Spleen (tissue), 11 donors: ENCODE measurements at regions not wholly inside any gene's neighbourhood (a gene's known extent, or its start where the extent isn't known, plus 50 kb on each side); places are given as distances from the start of the nearest gene placed in this dataset.

Source experiments
- DNase-seq: peaks from one replicate; pipeline ENCODE4 v3.0.0-alpha.2; 2020
- H3K27ac ChIP-seq, 8 donors: fragments of 200-600 bp; sonication (generic) in 7 of 8; 1 replicate in 4 of 8; 2 replicates in 4 of 8; pipeline versions ENCODE4 v1.5.0 to v1.8.0; 2016 to 2021; ENCODE audit warnings: inconsistent platforms in 4 of 8, mild to moderate bottlenecking in 4 of 8, moderate library complexity in 1 of 8
- H3K27me3 ChIP-seq, 7 donors: fragments of 200-600 bp; sonication (generic) in 6 of 7; replicated peaks in 1 of 7; 1 replicate in 4 of 7; 2 replicates in 3 of 7; pipeline versions ENCODE4 v1.5.0 to v1.8.0; 2016 to 2021; ENCODE audit warnings: inconsistent platforms in 3 of 7, mild to moderate bottlenecking in 1 of 7
- H3K36me3 ChIP-seq, 6 donors: fragments of 200-600 bp; sonication (generic) in 5 of 6; 1 replicate in 4 of 6; 2 replicates in 2 of 6; pipeline versions ENCODE4 v1.5.0 to v1.8.0; 2016 to 2021; ENCODE audit warnings: inconsistent platforms in 2 of 6
- H3K4me1 ChIP-seq, 6 donors: fragments of 200-600 bp; sonication (generic) in 5 of 6; 1 replicate in 3 of 6; 2 replicates in 3 of 6; pipeline versions ENCODE4 v1.5.0 to v1.8.0; 2016 to 2021; ENCODE audit warnings: inconsistent platforms in 3 of 6
- H3K4me3 ChIP-seq, 8 donors: fragments of 200-600 bp; sonication (generic) in 7 of 8; 1 replicate in 4 of 8; 2 replicates in 4 of 8; pipeline versions ENCODE4 v1.5.0 to v1.8.0; 2016 to 2021; ENCODE audit warnings: inconsistent platforms in 4 of 8, mild to moderate bottlenecking in 4 of 8, moderate library complexity in 2 of 8
- H3K9me3 ChIP-seq, 8 donors: fragments of 200-600 bp; sonication (generic) in 7 of 8; 1 replicate in 4 of 8; 2 replicates in 4 of 8; pipeline versions ENCODE4 v1.5.0 to v1.8.0; 2016 to 2021; ENCODE audit warnings: inconsistent platforms in 4 of 8
- CTCF ChIP-seq, 11 experiments: fragments of 200-600 bp in 7 of 11; fragments of 450-650 bp in 4 of 11; sonication (generic) in 4 of 11; IDR thresholded peaks in 8 of 11; conservative IDR thresholded peaks in 3 of 11; 1 replicate in 7 of 11; 2 replicates in 4 of 11; pipeline versions ENCODE4 v1.4.0 to v1.8.0; 2016 to 2021; ENCODE audit warnings: antibody characterized with exemption in 11 of 11, inconsistent platforms in 4 of 11, mild to moderate bottlenecking in 1 of 11
- POLR2A ChIP-seq, 3 donors: fragments of 450-650 bp; IDR thresholded peaks; one replicate each; pipeline ENCODE4 v1.5.1; 2017; ENCODE audit warnings: antibody characterized with exemption in 3 of 3, mild to moderate bottlenecking in 1 of 3
- POLR2AphosphoS5 ChIP-seq, 3 donors: sonication (generic); formaldehyde crosslinking; IDR thresholded peaks; one replicate each; pipeline ENCODE4 v1.5.1; 2017; ENCODE audit warnings: antibody characterized with exemption in 3 of 3
- WGBS, 5 donors: extraction: QIAGEN DNeasy Blood & Tissue Kit in 3 of 5; methylation state at CpG; one replicate each; pipeline versions ENCODE4 v1.1.5 to v1.1.7; 2013 to 2018; 5-methylcytosine and 5-hydroxymethylcytosine counted together
- intact Hi-C: fragments of 100-400 bp; cut with DNase I; formaldehyde crosslinking; loops from one replicate; pipeline ENCODE4 v1.15.0; 2023; ENCODE audit warnings: low total_unique reads
- donor health status: healthy with polysubstance abuse.
- donor health status: DM: no; HTN: no; CAD: no; lungs with moderate emphysema.
- donor health status: DM: no; HTN: no; CAD: no.
- donor health status: Bipolar disorder and iron deficiency.
- donor health status: healthy.
- donor health status: DM: no; HTN: no; CAD: no.
- donor health status: DM: yes; HTN: yes; CAD: no.

GRCh38 chr18:67661555-67661954 is 145.0 kb upstream of the DSEL start:
- Histone ChIP-seq H3K9me3 (no peaks in the 10 kb centered on the region), H3K4me3 (no peak overlapping the region), H3K4me1 (no peaks in the 10 kb centered on the region), H3K27ac (no peak overlapping the region), H3K36me3 (no peaks in the 10 kb centered on the region), H3K27me3 (no peaks in the 10 kb centered on the region)
- TF ChIP-seq POLR2A (IDR thresholded peaks at IDR 0.05), result no peak
- TF ChIP-seq POLR2AphosphoS5 (IDR thresholded peaks at IDR 0.05), result no peak
- TF ChIP-seq CTCF (IDR thresholded peaks at IDR 0.05 in 8 of 11, conservative IDR thresholded peaks at IDR 0.05 in 3 of 11), result no peak
- 80 to 95% (median 85%) methylated on average over 2 of the region's 2 CpGs for WGBS, 5 donors
- intact Hi-C loops, result no loop called here
- DNase-seq, result no peak

DNA sequence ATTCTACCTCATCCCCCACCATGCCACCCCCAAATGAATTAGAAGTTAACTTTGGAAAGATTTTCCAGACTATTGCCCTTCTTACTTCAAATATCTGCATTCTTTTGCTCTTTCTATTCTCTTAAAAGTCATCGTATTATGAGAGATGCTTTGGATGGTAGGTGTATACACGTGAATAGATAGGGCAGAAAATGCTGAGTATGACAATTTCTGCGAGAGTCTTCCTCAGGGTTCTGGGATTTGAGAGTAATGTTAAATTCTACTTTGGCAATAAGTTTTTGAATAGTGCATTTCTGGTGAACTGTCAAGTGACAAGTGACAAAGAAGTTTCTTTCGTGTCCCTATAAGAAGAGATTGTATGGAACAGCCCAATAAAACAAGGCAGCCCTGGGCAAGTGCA is 137.6 kb upstream of the DSEL start:
- no peaks in the 10 kb centered on the region for H3K36me3 ChIP-seq
- H3K4me3 ChIP-seq, result no peak overlapping the region
- intact Hi-C loops, result no loop called here
- H3K27ac ChIP-seq, result no peak overlapping the region
- H3K4me1 ChIP-seq, result no peaks in the 10 kb centered on the region
- no peaks in the 10 kb centered on the region for H3K27me3 ChIP-seq
- no peaks in the 10 kb centered on the region for H3K9me3 ChIP-seq
- TF ChIP-seq CTCF (IDR thresholded peaks at IDR 0.05 in 8 of 11, conservative IDR thresholded peaks at IDR 0.05 in 3 of 11), result no peak
- no peak for TF ChIP-seq POLR2A (IDR thresholded peaks at IDR 0.05)
- TF ChIP-seq POLR2AphosphoS5 (IDR thresholded peaks at IDR 0.05), result no peak
- WGBS, 5 donors, result 84 to 93% (median 87%) methylated on average over 4 of the region's 4 CpGs
- DNase-seq, result no peak

GRCh38 chr18:67652288-67652687 is 135.8 kb upstream of the DSEL start:
- TF ChIP-seq CTCF (IDR thresholded peaks at IDR 0.05 in 8 of 11, conservative IDR thresholded peaks at IDR 0.05 in 3 of 11) (no peak), POLR2AphosphoS5 (IDR thresholded peaks at IDR 0.05) (no peak), POLR2A (IDR thresholded peaks at IDR 0.05) (no peak)
- H3K27ac ChIP-seq, result no peak overlapping the region
- no peaks in the 10 kb centered on the region for H3K27me3 ChIP-seq
- H3K4me1 ChIP-seq, result no peaks in the 10 kb centered on the region
- 58 to 86% (median 70%) methylated on average over 1 of the region's 1 CpG for WGBS, 5 donors
- H3K36me3 ChIP-seq, result no peaks in the 10 kb centered on the region
- intact Hi-C loops, result no loop called here
- DNase-seq, result no peak
- H3K4me3 ChIP-seq, result no peak overlapping the region
- no peaks in the 10 kb centered on the region for H3K9me3 ChIP-seq

DNA sequence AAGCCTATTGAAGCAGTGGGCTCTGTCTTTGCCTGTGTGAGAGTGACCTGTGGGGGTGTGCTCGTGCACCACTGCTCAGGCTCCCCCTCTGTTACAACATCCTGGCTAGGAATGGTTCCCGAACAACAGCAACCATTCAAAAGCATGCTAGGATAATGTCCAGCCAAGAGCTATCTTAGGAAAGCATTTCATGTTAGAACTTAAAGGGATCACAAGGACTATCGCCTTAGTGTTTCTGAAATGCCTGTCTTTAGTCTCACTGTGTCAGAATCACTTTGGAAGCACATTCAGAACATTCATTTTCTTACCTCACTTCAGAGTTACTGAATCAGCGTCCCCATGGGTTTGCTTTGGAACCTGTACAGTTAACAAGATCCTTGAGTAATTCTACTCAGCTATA is 134.9 kb upstream of the DSEL start:
- no peak for TF ChIP-seq POLR2AphosphoS5 (IDR thresholded peaks at IDR 0.05)
- no peak for TF ChIP-seq CTCF (IDR thresholded peaks at IDR 0.05 in 8 of 11, conservative IDR thresholded peaks at IDR 0.05 in 3 of 11)
- TF ChIP-seq POLR2A (IDR thresholded peaks at IDR 0.05), result no peak

More for the DNA sequence above, 134.9 kb upstream of the DSEL start:
- no peaks in the 10 kb centered on the region for H3K36me3 ChIP-seq
- H3K27ac ChIP-seq, result no peak overlapping the region
- DNase-seq, result no peak
- WGBS, 5 donors, result 52 to 65% (median 58%) methylated on average over 4 of the region's 4 CpGs
- no peak overlapping the region for H3K4me3 ChIP-seq
- H3K27me3 ChIP-seq, result no peaks in the 10 kb centered on the region
- no peaks in the 10 kb centered on the region for H3K9me3 ChIP-seq
- intact Hi-C loops, result no loop called here
- H3K4me1 ChIP-seq, result no peaks in the 10 kb centered on the region
